NB4 (cell line): ENCODE measurements at regions not wholly inside any gene's neighbourhood (a gene's known extent, or its start where the extent isn't known, plus 50 kb on each side); places are given as distances from the start of the nearest gene placed in this dataset.

Source experiments
- POLR2A ChIP-seq: IDR thresholded peaks from 2 replicates; pipeline ENCODE4 v1.6.1; 2011; ENCODE audit warnings: mild to moderate bottlenecking; ENCODE audit not compliant: insufficient read length; ENCODE audit errors: extremely low read depth
- TF ChIP-seq, protein P1 (sequence below): IDR thresholded peaks from one replicate; pipeline ENCODE4 v1.5.1; 2012; ENCODE audit warnings: low read depth, low read length

DNA sequence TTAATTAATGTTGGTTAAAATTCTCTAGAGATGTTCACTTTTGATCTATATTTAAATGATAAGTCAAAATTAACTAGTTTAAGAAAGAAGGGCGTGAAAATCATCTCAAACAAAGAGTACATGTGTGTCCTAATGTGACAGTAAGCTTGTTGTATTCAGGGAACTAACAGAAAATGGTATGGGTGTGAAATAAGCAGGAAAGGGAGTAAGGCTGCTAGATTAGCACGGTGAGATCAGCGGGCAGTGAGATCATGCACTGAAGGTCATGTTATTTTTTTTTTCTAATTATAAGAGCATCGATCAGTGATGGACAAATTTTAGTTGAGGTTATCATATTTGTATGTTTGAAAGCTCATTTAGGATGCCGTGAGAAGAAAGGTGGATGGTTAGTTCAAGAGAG, 430.8 kb downstream of the DIPK2A start:
- TF ChIP-seq, protein P1, sequence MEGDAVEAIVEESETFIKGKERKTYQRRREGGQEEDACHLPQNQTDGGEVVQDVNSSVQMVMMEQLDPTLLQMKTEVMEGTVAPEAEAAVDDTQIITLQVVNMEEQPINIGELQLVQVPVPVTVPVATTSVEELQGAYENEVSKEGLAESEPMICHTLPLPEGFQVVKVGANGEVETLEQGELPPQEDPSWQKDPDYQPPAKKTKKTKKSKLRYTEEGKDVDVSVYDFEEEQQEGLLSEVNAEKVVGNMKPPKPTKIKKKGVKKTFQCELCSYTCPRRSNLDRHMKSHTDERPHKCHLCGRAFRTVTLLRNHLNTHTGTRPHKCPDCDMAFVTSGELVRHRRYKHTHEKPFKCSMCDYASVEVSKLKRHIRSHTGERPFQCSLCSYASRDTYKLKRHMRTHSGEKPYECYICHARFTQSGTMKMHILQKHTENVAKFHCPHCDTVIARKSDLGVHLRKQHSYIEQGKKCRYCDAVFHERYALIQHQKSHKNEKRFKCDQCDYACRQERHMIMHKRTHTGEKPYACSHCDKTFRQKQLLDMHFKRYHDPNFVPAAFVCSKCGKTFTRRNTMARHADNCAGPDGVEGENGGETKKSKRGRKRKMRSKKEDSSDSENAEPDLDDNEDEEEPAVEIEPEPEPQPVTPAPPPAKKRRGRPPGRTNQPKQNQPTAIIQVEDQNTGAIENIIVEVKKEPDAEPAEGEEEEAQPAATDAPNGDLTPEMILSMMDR, result no peak
- TF ChIP-seq POLR2A, result no peak
